ENCODE measurements at regions not wholly inside any gene's neighbourhood (a gene's known extent, or its start where the extent isn't known, plus 50 kb on each side); places are given as distances from the start of the nearest gene placed in this dataset.

DNA sequence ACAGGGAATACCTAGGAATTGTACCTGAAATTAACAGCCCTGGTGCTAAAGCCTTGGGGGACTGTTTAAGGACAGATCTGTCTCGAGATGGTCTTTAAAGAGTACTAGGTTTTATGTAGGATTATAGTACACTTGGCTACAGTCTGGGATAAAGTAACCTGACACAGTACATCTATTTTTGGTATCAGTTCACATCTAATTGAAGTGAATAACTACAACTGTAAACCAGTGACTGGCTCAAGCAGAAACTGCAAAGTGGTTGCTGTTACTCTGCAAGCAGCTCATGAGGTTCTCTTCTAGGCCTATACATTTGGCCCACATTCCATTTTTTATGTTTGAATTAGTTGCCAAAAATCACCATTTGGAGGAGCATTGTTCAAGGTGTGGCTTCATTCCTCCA is 320.8 kb upstream of the USP25 start:
- Mint-ChIP-seq H3K4me1 (ENCODE audit: low read depth) (peaks cover 3% of the 10 kb centered on the region), H3K27ac (no peak overlapping the region), H3K36me3 (ENCODE audit: low read depth) (peaks cover 2% of the 10 kb centered on the region), H3K4me3 (ENCODE audit: low read depth) (no peak overlapping the region), H3K27me3 (ENCODE audit: low read depth) (no peaks in the 10 kb centered on the region), H3K9me3 (peaks cover 15% of the 10 kb centered on the region)
- no peak for DNase-seq (ENCODE audit: low spot score)
- intact Hi-C loops (cut with micrococcal nuclease): no loop called here

DNA sequence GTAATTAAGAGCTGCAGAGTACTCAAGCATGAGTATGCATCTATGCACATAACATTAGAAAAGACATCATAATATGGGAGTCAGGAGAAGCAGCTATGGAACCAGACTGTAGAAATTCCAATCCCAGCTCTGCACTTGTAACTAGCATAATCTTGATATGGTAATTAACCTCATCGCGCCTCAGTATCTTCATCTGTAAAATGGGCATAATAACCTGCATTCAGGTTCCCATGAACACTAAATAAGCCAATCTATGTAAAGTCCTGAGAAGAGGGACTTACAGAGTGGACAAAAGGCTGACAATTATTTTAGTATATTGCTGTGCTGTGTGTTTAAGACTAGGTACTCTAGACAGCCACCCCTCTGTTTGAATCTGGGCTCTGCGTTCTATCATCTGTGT is 318.9 kb upstream of the USP25 start:
- intact Hi-C loops (cut with micrococcal nuclease): no loop called here
- H3K27me3 Mint-ChIP-seq (ENCODE audit: low read depth): no peaks in the 10 kb centered on the region
- H3K36me3 Mint-ChIP-seq (ENCODE audit: low read depth): peaks cover 2% of the 10 kb centered on the region

DNA sequence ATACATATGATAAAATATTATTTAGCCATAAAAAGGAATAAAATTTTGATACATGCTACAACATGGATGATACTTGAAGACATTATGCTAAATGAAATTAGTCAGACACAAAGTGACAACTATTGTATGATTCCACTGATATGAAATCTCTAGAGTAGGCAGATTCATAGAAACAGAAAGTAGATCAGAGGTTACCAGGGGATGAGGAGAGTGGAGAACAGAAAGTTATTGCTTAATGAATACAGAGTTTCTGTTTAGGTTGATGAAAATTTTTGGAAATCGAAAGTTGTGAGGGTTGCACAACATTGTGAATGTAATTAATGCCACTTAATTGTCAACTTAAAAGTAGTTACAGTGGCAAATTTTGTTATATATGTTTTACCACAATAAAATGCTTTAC is 315.7 kb upstream of the USP25 start:
- peaks cover 2% of the 10 kb centered on the region for H3K36me3 Mint-ChIP-seq (ENCODE audit: low read depth)
- peaks cover 4% of the 10 kb centered on the region for H3K4me1 Mint-ChIP-seq (ENCODE audit: low read depth)
- no peak overlapping the region for H3K27ac Mint-ChIP-seq
- peaks cover 15% of the 10 kb centered on the region for H3K9me3 Mint-ChIP-seq
- intact Hi-C loops (cut with micrococcal nuclease): loop anchor here (2.0 kb wide), 1 partner anchor 23 kb away; no protein-coding TSS in a partner anchor
- peaks cover 6% of the 10 kb centered on the region for H3K27me3 Mint-ChIP-seq (ENCODE audit: low read depth)
- no peak overlapping the region for H3K4me3 Mint-ChIP-seq (ENCODE audit: low read depth)
- DNase-seq (ENCODE audit: low spot score): no peak

More for the DNA sequence above, 318.9 kb upstream of the USP25 start:
- H3K4me3 Mint-ChIP-seq (ENCODE audit: low read depth): no peak overlapping the region
- no peak overlapping the region for H3K27ac Mint-ChIP-seq
- peaks cover 4% of the 10 kb centered on the region for H3K4me1 Mint-ChIP-seq (ENCODE audit: low read depth)
- DNase-seq (ENCODE audit: low spot score): no peak
- peaks cover 15% of the 10 kb centered on the region for H3K9me3 Mint-ChIP-seq

DNA sequence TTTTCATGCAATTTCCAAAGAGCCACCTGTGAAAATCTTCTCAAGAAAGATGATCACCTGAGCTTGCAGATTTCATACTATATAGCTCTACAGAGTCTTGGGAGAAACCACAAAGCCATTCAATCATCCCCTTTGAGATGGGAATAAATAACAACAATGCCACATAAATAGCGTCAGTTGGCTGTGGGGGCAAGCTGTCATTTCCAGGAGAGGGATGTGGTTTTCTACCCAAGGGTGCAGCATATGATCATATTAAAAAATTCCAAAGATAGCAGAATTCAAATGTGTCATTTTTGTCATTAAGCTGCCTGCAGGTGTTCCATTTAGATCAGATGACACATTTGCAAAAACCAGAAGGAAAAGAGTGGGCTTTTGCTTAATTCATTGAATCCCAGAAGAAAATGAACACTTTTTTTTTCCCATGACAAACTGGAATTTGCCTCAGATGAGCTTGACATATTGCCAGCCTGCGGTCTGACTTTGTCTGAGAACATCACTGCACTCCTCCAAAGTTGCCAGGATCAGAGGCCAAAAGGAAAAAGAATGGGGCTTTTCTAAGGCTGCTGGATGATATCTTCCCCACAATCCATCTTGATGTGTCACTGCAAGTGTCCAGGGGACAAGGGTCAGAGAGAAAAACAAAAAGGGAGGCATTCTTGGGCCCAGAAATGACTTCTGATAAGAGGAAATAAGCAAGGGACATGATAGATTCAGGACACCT is 314.1 kb upstream of the USP25 start:
- Mint-ChIP-seq H3K4me1 (ENCODE audit: low read depth) (peaks cover 4% of the 10 kb centered on the region), H3K4me3 (ENCODE audit: low read depth) (no peak overlapping the region), H3K9me3 (peaks cover 15% of the 10 kb centered on the region), H3K36me3 (ENCODE audit: low read depth) (peaks cover 2% of the 10 kb centered on the region), H3K27me3 (ENCODE audit: low read depth) (peaks cover 6% of the 10 kb centered on the region), H3K27ac (no peak overlapping the region)
- DNase-seq (ENCODE audit: low spot score): no peak
- intact Hi-C loops (cut with micrococcal nuclease): loop anchor here (2.0 kb wide), 1 partner anchor 21 kb away; no protein-coding TSS in a partner anchor

GRCh38 chr21:15421441-15421881 is 308.3 kb upstream of the USP25 start:
- H3K4me3 Mint-ChIP-seq (ENCODE audit: low read depth): no peak overlapping the region
- no peaks in the 10 kb centered on the region for H3K36me3 Mint-ChIP-seq (ENCODE audit: low read depth)
- H3K9me3 Mint-ChIP-seq: no peaks in the 10 kb centered on the region

DNA sequence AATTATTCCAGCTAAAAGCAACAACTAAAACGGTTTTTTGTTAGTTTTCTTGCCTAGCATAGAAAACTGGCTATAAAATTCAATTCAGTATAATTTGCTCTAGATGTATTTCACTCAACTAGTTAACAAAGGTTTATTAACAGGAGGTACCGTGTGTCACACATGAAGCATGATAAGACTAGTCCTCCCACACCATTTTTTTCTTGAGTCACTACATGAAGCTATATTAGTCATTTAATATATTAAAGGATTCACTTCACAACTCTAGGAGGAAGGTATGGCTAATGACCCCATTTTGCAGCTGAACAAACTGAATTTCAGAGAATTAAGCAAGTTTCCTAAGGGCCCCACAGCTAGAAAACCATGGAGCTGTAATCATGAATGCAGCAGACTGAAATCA is 307.8 kb upstream of the USP25 start:
- H3K36me3 Mint-ChIP-seq (ENCODE audit: low read depth): no peaks in the 10 kb centered on the region
- H3K4me1 Mint-ChIP-seq (ENCODE audit: low read depth): peaks cover 26% of the 10 kb centered on the region
- intact Hi-C loops (cut with micrococcal nuclease): no loop called here
- H3K4me3 Mint-ChIP-seq (ENCODE audit: low read depth): no peak overlapping the region
- no peak for DNase-seq (ENCODE audit: low spot score)
- H3K27me3 Mint-ChIP-seq (ENCODE audit: low read depth): peaks cover 6% of the 10 kb centered on the region
- no peak overlapping the region for H3K27ac Mint-ChIP-seq
- H3K9me3 Mint-ChIP-seq: no peaks in the 10 kb centered on the region

More at GRCh38 chr21:15421441-15421881, 308.3 kb upstream of the USP25 start:
- Mint-ChIP-seq H3K27ac (no peak overlapping the region), H3K4me1 (ENCODE audit: low read depth) (peaks cover 26% of the 10 kb centered on the region), H3K27me3 (ENCODE audit: low read depth) (peaks cover 6% of the 10 kb centered on the region)
- no peak for DNase-seq (ENCODE audit: low spot score)
- intact Hi-C loops (cut with micrococcal nuclease): no loop called here

DNA sequence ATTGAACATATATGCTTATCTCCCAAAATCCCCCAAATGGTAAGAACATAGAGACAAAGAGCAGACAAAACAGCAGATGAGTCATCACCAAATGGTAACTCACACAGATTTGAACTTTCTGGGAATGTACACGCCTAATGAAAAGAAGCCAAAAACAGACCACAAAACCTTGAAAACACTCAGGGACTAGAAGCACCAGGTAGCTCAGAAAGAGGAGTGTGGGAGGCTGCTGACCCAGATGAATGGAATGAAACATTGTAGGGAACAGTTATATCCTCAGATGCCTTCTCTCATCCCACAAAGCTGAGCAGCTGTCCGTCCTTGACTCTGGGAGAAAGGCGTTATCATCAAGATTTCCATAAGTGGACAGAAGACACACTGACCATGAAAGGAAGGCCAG is 307.0 kb upstream of the USP25 start:
- Mint-ChIP-seq H3K36me3 (ENCODE audit: low read depth) (no peaks in the 10 kb centered on the region), H3K27me3 (ENCODE audit: low read depth) (peaks cover 3% of the 10 kb centered on the region), H3K4me3 (ENCODE audit: low read depth) (no peak overlapping the region), H3K4me1 (ENCODE audit: low read depth) (peaks cover 26% of the 10 kb centered on the region), H3K9me3 (no peaks in the 10 kb centered on the region), H3K27ac (no peak overlapping the region)
- no peak for DNase-seq (ENCODE audit: low spot score)
- intact Hi-C loops (cut with micrococcal nuclease): no loop called here

GRCh38 chr21:15423676-15424445 is 305.9 kb upstream of the USP25 start:
- intact Hi-C loops (cut with micrococcal nuclease): no loop called here
- DNase-seq (ENCODE audit: low spot score): no peak
- H3K36me3 Mint-ChIP-seq (ENCODE audit: low read depth): no peaks in the 10 kb centered on the region

DNA sequence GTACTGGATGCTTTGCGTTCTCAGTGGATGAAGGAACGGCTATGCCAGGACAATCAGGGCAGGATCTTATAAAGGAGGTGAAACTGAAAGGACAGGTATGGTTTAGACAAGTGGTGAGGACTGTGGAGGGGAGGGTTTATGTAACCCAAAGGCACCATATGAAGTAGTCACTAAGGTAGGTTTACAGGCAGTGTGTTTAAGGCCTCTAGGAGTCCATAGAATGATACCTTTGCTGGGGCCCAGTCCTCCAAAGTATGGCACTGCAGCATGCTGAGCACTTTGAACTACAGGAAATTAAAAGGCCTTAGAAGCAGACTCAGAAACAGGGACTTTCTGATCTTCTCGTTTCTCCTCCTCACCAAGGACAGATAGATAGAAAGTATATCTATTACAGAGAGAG is 304.7 kb upstream of the USP25 start:
- Mint-ChIP-seq H3K27me3 (ENCODE audit: low read depth) (no peaks in the 10 kb centered on the region), H3K36me3 (ENCODE audit: low read depth) (no peaks in the 10 kb centered on the region), H3K9me3 (no peaks in the 10 kb centered on the region), H3K4me3 (ENCODE audit: low read depth) (no peak overlapping the region), H3K4me1 (ENCODE audit: low read depth) (peaks cover 26% of the 10 kb centered on the region), H3K27ac (no peak overlapping the region)
- DNase-seq (ENCODE audit: low spot score): no peak
- intact Hi-C loops (cut with micrococcal nuclease): no loop called here

More at GRCh38 chr21:15423676-15424445, 305.9 kb upstream of the USP25 start:
- H3K27ac Mint-ChIP-seq: no peak overlapping the region
- no peak overlapping the region for H3K4me3 Mint-ChIP-seq (ENCODE audit: low read depth)
- H3K9me3 Mint-ChIP-seq: no peaks in the 10 kb centered on the region
- peaks cover 26% of the 10 kb centered on the region for H3K4me1 Mint-ChIP-seq (ENCODE audit: low read depth)
- H3K27me3 Mint-ChIP-seq (ENCODE audit: low read depth): peaks cover 1% of the 10 kb centered on the region

DNA sequence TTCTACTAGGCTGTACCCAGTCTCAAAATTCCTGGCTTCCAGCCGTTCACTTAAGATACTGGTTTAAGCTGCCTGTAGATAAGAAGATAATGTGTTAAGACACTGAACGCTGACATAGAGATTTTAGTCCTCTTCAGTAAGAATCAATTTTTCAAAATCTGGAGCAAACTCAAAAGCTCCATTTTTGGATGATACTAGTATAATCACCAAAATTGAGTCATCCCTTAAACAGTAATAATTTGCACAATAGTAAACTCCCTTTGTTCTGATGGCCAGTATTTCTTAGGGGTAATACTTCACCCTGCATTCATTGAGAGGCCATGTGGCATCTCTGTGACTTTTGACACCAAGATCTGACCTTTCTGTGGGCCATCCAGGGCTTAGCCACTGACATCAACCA is 299.8 kb upstream of the USP25 start:
- Mint-ChIP-seq H3K4me1 (ENCODE audit: low read depth) (peaks cover 2% of the 10 kb centered on the region), H3K36me3 (ENCODE audit: low read depth) (no peaks in the 10 kb centered on the region), H3K4me3 (ENCODE audit: low read depth) (no peak overlapping the region), H3K27ac (no peak overlapping the region), H3K27me3 (ENCODE audit: low read depth) (no peaks in the 10 kb centered on the region), H3K9me3 (peaks cover 7% of the 10 kb centered on the region)
- no peak for DNase-seq (ENCODE audit: low spot score)
- intact Hi-C loops (cut with micrococcal nuclease): no loop called here

- Mint-ChIP-seq H3K27ac (no peak overlapping the region), H3K4me1 (ENCODE audit: low read depth) (no peaks in the 10 kb centered on the region), H3K27me3 (ENCODE audit: low read depth) (no peaks in the 10 kb centered on the region), H3K36me3 (ENCODE audit: low read depth) (no peaks in the 10 kb centered on the region), H3K9me3 (peaks cover 7% of the 10 kb centered on the region), H3K4me3 (ENCODE audit: low read depth) (no peak overlapping the region)
- DNase-seq (ENCODE audit: low spot score): no peak
- intact Hi-C loops (cut with micrococcal nuclease): no loop called here
Observed at GRCh38 chr21:15430577-15430976, 299.2 kb upstream of the USP25 start.

- intact Hi-C loops (cut with micrococcal nuclease): no loop called here
- Mint-ChIP-seq H3K36me3 (ENCODE audit: low read depth) (no peaks in the 10 kb centered on the region), H3K9me3 (peaks cover 7% of the 10 kb centered on the region), H3K27ac (no peak overlapping the region), H3K4me1 (ENCODE audit: low read depth) (no peaks in the 10 kb centered on the region), H3K4me3 (ENCODE audit: low read depth) (no peak overlapping the region), H3K27me3 (ENCODE audit: low read depth) (no peaks in the 10 kb centered on the region)
- DNase-seq (ENCODE audit: low spot score): no peak
Observed at GRCh38 chr21:15431053-15431452, 298.7 kb upstream of the USP25 start.

- H3K36me3 Mint-ChIP-seq (ENCODE audit: low read depth): no peaks in the 10 kb centered on the region
- intact Hi-C loops (cut with micrococcal nuclease): no loop called here
- DNase-seq (ENCODE audit: low spot score): no peak
- no peak overlapping the region for H3K4me3 Mint-ChIP-seq (ENCODE audit: low read depth)
- peaks cover 13% of the 10 kb centered on the region for H3K4me1 Mint-ChIP-seq (ENCODE audit: low read depth)
- peaks cover 7% of the 10 kb centered on the region for H3K9me3 Mint-ChIP-seq
- no peak overlapping the region for H3K27ac Mint-ChIP-seq
- no peaks in the 10 kb centered on the region for H3K27me3 Mint-ChIP-seq (ENCODE audit: low read depth)
Observed at GRCh38 chr21:15433091-15433490, 296.7 kb upstream of the USP25 start.

Data from activated T-helper 2 cell treated with anti-CD3 and anti-CD28 coated beads, Interferon-gamma antibody, Interleukin-2, Interleukin-4, amounts not matched to agents 10 μg/mL and 5 μg/mL and 100 μg/mL, durations not matched to agents 14 hours and 24 hours and 36 hours (primary cell).